Thyroid gland (tissue), 4 donors: ENCODE measurements at regions not wholly inside any gene's neighbourhood (a gene's known extent, or its start where the extent isn't known, plus 50 kb on each side); places are given as distances from the start of the nearest gene placed in this dataset.

Experiments used
- DNase-seq, 2 donors: peaks; one replicate each; pipeline ENCODE4 v3.0.0-alpha.2; 2019
- H3K27ac ChIP-seq, 3 donors: fragments of 200-600 bp; sonication (generic); 1 replicate in 2 of 3; 2 replicates in 1 of 3; pipeline ENCODE4 v1.5.1; 2016 to 2019; ENCODE audit warnings: mild to moderate bottlenecking in 1 of 3, moderate library complexity in 1 of 3
- H3K27me3 ChIP-seq: fragments of 200-600 bp; sonication (generic); one replicate; pipeline ENCODE4 v1.5.1; 2019
- H3K36me3 ChIP-seq, 2 donors: fragments of 200-600 bp; sonication (generic); one replicate each; pipeline ENCODE4 v1.5.1; 2016 to 2019
- H3K4me1 ChIP-seq, 2 donors: fragments of 200-600 bp; sonication (generic); one replicate each; pipeline ENCODE4 v1.5.1; 2017 to 2019
- H3K4me3 ChIP-seq, 3 donors: fragments of 200-600 bp; sonication (generic); replicated peaks in 1 of 3; 1 replicate in 2 of 3; 2 replicates in 1 of 3; pipeline ENCODE4 v1.5.1; 2016; ENCODE audit warnings: mild to moderate bottlenecking in 1 of 3
- H3K9me3 ChIP-seq: fragments of 200-600 bp; sonication (generic); one replicate; pipeline ENCODE4 v1.5.1; 2017
- CTCF ChIP-seq, 6 experiments: fragments of 200-600 bp in 3 of 6; fragments of 450-650 bp in 3 of 6; sonication (generic) in 3 of 6; IDR thresholded peaks; one replicate each; pipeline ENCODE4 v1.5.1; 2016 to 2019; ENCODE audit warnings: antibody characterized with exemption in 6 of 6, mild to moderate bottlenecking in 2 of 6, inconsistent platforms in 1 of 6, moderate library complexity in 1 of 6
- POLR2A ChIP-seq, 2 donors: fragments of 450-650 bp; IDR thresholded peaks; one replicate each; pipeline ENCODE4 v1.6.1; 2017; ENCODE audit warnings: antibody characterized with exemption in 2 of 2, mild to moderate bottlenecking in 2 of 2, moderate library complexity in 1 of 2
- WGBS, 2 donors: methylation state at CpG; one replicate each; pipeline ENCODE4 v1.1.5; 2017; 5-methylcytosine and 5-hydroxymethylcytosine counted together
- intact Hi-C: fragments of 100-400 bp; cut with DNase I; formaldehyde crosslinking; loops from one replicate; pipeline ENCODE4 v1.15.1; 2023

GRCh38 chr7:119515962-119516361, 757.0 kb upstream of the KCND2 start:
- H3K27ac ChIP-seq, result no peak overlapping the region
- intact Hi-C loops, result no loop called here
- no peaks in the 10 kb centered on the region for H3K4me1 ChIP-seq
- H3K27me3 ChIP-seq, result no peaks in the 10 kb centered on the region
- TF ChIP-seq CTCF (IDR thresholded peaks at IDR 0.05), result no peak
- no peak for TF ChIP-seq POLR2A (IDR thresholded peaks at IDR 0.05)
- WGBS, 2 donors, result 67 to 71% methylated on average over 3 of the region's 3 CpGs
- H3K4me3 ChIP-seq, result no peak overlapping the region
- H3K9me3 ChIP-seq, result no peaks in the 10 kb centered on the region
- no peak for DNase-seq
- no peaks in the 10 kb centered on the region for H3K36me3 ChIP-seq

- DNase-seq, result no peak
- H3K27me3 ChIP-seq, result no peaks in the 10 kb centered on the region
- intact Hi-C loops, result no loop called here
- H3K36me3 ChIP-seq, result no peaks in the 10 kb centered on the region
- H3K4me1 ChIP-seq, result no peaks in the 10 kb centered on the region
- H3K27ac ChIP-seq, result no peak overlapping the region
- WGBS, 2 donors, result 88 to 89% methylated on average over 1 of the region's 1 CpG
- no peaks in the 10 kb centered on the region for H3K9me3 ChIP-seq
- TF ChIP-seq CTCF (IDR thresholded peaks at IDR 0.05) (no peak), POLR2A (IDR thresholded peaks at IDR 0.05) (no peak)
- H3K4me3 ChIP-seq, result no peak overlapping the region
These were observed 750.7 kb upstream of the KCND2 start for GRCh38 chr7:119522263-119522662.

- Histone ChIP-seq H3K27ac (no peak overlapping the region), H3K4me3 (no peak overlapping the region), H3K4me1 (no peaks in the 10 kb centered on the region), H3K27me3 (no peaks in the 10 kb centered on the region), H3K36me3 (no peaks in the 10 kb centered on the region), H3K9me3 (no peaks in the 10 kb centered on the region)
- 87 to 93% methylated on average over 6 of the region's 6 CpGs for WGBS, 2 donors
- intact Hi-C loops, result no loop called here
- no peak for TF ChIP-seq POLR2A (IDR thresholded peaks at IDR 0.05)
- no peak for TF ChIP-seq CTCF (IDR thresholded peaks at IDR 0.05)
- no peak for DNase-seq
These were observed 750.3 kb upstream of the KCND2 start for GRCh38 chr7:119522698-119523097.

- DNase-seq, result no peak
- no peak for TF ChIP-seq CTCF (IDR thresholded peaks at IDR 0.05)
- Histone ChIP-seq H3K27ac (no peak overlapping the region), H3K27me3 (no peaks in the 10 kb centered on the region), H3K36me3 (no peaks in the 10 kb centered on the region), H3K4me3 (no peak overlapping the region), H3K9me3 (no peaks in the 10 kb centered on the region), H3K4me1 (no peaks in the 10 kb centered on the region)
- intact Hi-C loops, result no loop called here
These were observed 727.9 kb upstream of the KCND2 start for GRCh38 chr7:119545118-119545517.

- intact Hi-C loops, result no loop called here
- Histone ChIP-seq H3K27me3 (no peaks in the 10 kb centered on the region), H3K36me3 (no peaks in the 10 kb centered on the region), H3K4me1 (no peaks in the 10 kb centered on the region), H3K27ac (no peak overlapping the region), H3K9me3 (no peaks in the 10 kb centered on the region), H3K4me3 (no peak overlapping the region)
- 89% methylated on average over 3 of the region's 3 CpGs for WGBS, 2 donors
- no peak for DNase-seq
- no peak for TF ChIP-seq CTCF (IDR thresholded peaks at IDR 0.05)
- TF ChIP-seq POLR2A (IDR thresholded peaks at IDR 0.05), result no peak
These were observed 717.2 kb upstream of the KCND2 start for GRCh38 chr7:119555788-119556187.
